OCI-LY1 (cell line): ENCODE measurements at regions not wholly inside any gene's neighbourhood (a gene's known extent, or its start where the extent isn't known, plus 50 kb on each side); places are given as distances from the start of the nearest gene placed in this dataset.

ENCODE experiments used
- H2AFZ ChIP-seq: fragments of 200-600 bp; sonication (generic), shearing (Covaris generic); 2 replicates; pipeline ENCODE4 v1.6.0; 2014; ENCODE audit warnings: antibody characterized with exemption, mild to moderate bottlenecking, low read length
- H3F3A ChIP-seq: fragments of 200-600 bp; sonication (generic), shearing (Covaris generic); 2 replicates; pipeline ENCODE4 v1.6.0; 2014; ENCODE audit warnings: mild to moderate bottlenecking, antibody characterized with exemption, low read length, moderate library complexity; ENCODE audit not compliant: insufficient read depth
- H3K27ac ChIP-seq: fragments of 200-600 bp; sonication (generic); 2 replicates; pipeline ENCODE4 v1.5.1; 2014; ENCODE audit warnings: low read length, mixed run types, mild to moderate bottlenecking, low read depth; ENCODE audit not compliant: poor library complexity, severe bottlenecking
- H3K27me3 ChIP-seq: fragments of 200-600 bp; sonication (generic); 2 replicates; pipeline ENCODE4 v1.6.0; 2014; ENCODE audit warnings: antibody characterized with exemption, mild to moderate bottlenecking, low read length, moderate library complexity; ENCODE audit not compliant: insufficient read depth
- H3K36me3 ChIP-seq: fragments of 200-600 bp; sonication (generic); 2 replicates; pipeline ENCODE4 v1.6.1; 2014; ENCODE audit warnings: mild to moderate bottlenecking, antibody characterized with exemption, low read length, moderate library complexity, mixed read lengths; ENCODE audit not compliant: insufficient read depth
- H3K4me1 ChIP-seq: fragments of 200-600 bp; sonication (generic); 2 replicates; pipeline ENCODE4 v1.5.1; 2014; ENCODE audit warnings: mild to moderate bottlenecking, low read length, moderate library complexity; ENCODE audit not compliant: insufficient read depth, severe bottlenecking
- H3K4me2 ChIP-seq: fragments of 200-600 bp; sonication (generic), shearing (Covaris generic); 2 replicates; pipeline ENCODE4 v1.6.1; 2014; ENCODE audit warnings: low read length
- H3K4me3 ChIP-seq: fragments of 200-600 bp; sonication (generic); 2 replicates; pipeline ENCODE4 v1.5.1; 2014; ENCODE audit warnings: low read length, low read depth, mild to moderate bottlenecking, mixed read lengths; ENCODE audit not compliant: poor library complexity, severe bottlenecking
- H3K79me2 ChIP-seq: fragments of 200-600 bp; shearing (Covaris generic); 2 replicates; pipeline ENCODE4 v1.6.1; 2016; ENCODE audit warnings: mixed run types, low read length, mixed read lengths; ENCODE audit not compliant: insufficient read depth
- H3K9ac ChIP-seq: fragments of 200-600 bp; sonication (generic), shearing (Covaris generic); 2 replicates; pipeline ENCODE4 v1.6.1; 2014; ENCODE audit warnings: mild to moderate bottlenecking, low read length, mixed read lengths
- H3K9me2 ChIP-seq: fragments of 200-600 bp; sonication (generic), shearing (Covaris generic); 2 replicates; pipeline ENCODE4 v1.6.1; 2014; ENCODE audit warnings: low read depth, mild to moderate bottlenecking, low read length, mixed read lengths
- H3K9me3 ChIP-seq: fragments of 200-600 bp; shearing (Covaris generic); 2 replicates; pipeline ENCODE4 v1.6.1; 2014; ENCODE audit warnings: low read length, mixed read lengths
- H4K20me1 ChIP-seq: fragments of 200-600 bp; sonication (generic), shearing (Covaris generic); 2 replicates; pipeline ENCODE4 v1.6.0; 2016; ENCODE audit warnings: mild to moderate bottlenecking, low read length; ENCODE audit not compliant: insufficient read depth
- CTCF ChIP-seq: fragments of 200-600 bp; sonication (generic), shearing (Covaris generic); IDR thresholded peaks from 2 replicates; pipeline ENCODE4 v1.5.1; 2017; ENCODE audit warnings: mild to moderate bottlenecking, antibody characterized with exemption, low read length, moderate library complexity, mixed read lengths
- EZH2 ChIP-seq: fragments of 200-600 bp; sonication (generic), shearing (Covaris generic); IDR thresholded peaks from 2 replicates; pipeline ENCODE4 v1.8.0; 2017; ENCODE audit warnings: borderline replicate concordance, mixed run types, mild to moderate bottlenecking, antibody characterized with exemption, low read length, moderate library complexity, mixed read lengths

DNA sequence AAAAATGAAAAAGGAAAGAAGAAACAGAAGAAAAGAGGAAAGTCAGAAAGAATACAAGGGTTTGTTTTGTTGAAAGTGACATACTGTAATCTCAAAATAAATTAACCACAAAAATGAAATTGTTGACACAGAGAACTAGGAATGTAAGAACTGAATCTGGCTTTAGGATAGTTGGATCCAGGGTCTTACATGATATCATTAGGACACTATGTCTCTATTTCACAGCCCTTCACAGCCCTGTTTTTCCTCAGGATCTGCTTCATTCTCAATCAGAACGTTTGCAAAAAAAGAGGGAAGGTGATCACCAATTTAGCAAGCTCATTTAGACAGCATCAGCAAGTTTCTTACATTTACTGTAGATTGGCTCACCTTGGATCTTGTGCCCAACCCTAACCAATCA, 188.5 kb upstream of the NREP start:
- Histone ChIP-seq H3K9me2 (no peaks in the 10 kb centered on the region), H3K79me2 (no peaks in the 10 kb centered on the region), H4K20me1 (no peaks in the 10 kb centered on the region), H3K27ac (no peak overlapping the region), H2AFZ (no peak overlapping the region), H3K27me3 (no peaks in the 10 kb centered on the region), H3F3A (no peaks in the 10 kb centered on the region), H3K9ac (no peak overlapping the region), H3K9me3 (no peaks in the 10 kb centered on the region), H3K4me3 (no peak overlapping the region), H3K4me1 (peaks cover 6% of the 10 kb centered on the region), H3K4me2 (no peak overlapping the region), H3K36me3 (no peaks in the 10 kb centered on the region)
- no peak for TF ChIP-seq CTCF
- no peak for TF ChIP-seq EZH2

DNA sequence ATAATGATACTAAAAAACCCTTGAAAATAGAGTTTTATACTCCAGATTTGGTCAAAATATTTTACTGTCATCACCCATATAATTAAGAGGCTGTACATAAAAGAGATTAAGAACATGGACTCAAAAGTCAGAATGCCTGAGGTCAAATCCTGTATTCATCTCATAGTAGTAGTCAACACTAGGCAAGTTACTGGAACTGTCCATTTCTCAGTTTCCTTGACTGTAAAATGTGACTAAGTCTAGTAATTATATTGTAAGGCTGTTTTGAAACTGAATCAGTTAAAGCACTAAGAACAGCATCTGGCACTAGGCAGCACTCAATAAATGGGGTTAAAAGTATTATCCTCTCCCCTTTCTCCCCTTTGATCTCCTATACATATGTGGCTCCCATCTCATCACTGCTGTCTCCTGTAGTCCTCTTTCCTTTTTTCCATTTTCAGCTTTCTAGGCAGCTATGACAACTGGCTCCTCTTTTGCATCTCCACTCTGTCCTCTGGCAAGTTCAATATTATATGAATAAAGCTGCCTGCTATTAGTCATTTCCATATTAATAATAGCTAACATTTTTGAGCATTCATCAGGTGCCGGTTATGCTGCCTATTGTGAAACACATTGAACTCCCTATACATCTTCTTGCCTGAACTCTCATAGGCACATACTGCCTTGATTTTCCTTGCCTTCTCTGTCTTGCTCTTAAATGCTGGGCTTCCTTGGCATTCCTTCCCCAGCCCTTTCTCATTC, 185.8 kb upstream of the NREP start:
- Histone ChIP-seq H3K27me3 (no peaks in the 10 kb centered on the region), H3K4me2 (no peak overlapping the region), H3F3A (no peaks in the 10 kb centered on the region), H3K27ac (no peak overlapping the region), H4K20me1 (no peaks in the 10 kb centered on the region), H3K36me3 (no peaks in the 10 kb centered on the region), H3K4me1 (peaks cover 6% of the 10 kb centered on the region), H3K79me2 (no peaks in the 10 kb centered on the region), H3K9me3 (no peaks in the 10 kb centered on the region), H2AFZ (no peak overlapping the region), H3K9ac (no peak overlapping the region), H3K9me2 (no peaks in the 10 kb centered on the region), H3K4me3 (no peak overlapping the region)
- no peak for TF ChIP-seq EZH2
- no peak for TF ChIP-seq CTCF

- no peaks in the 10 kb centered on the region for H4K20me1 ChIP-seq
- no peak overlapping the region for H3K9ac ChIP-seq
- no peaks in the 10 kb centered on the region for H3F3A ChIP-seq
- peaks cover 6% of the 10 kb centered on the region for H3K4me1 ChIP-seq
- no peaks in the 10 kb centered on the region for H3K79me2 ChIP-seq
- no peaks in the 10 kb centered on the region for H3K9me3 ChIP-seq
- H2AFZ ChIP-seq = no peak overlapping the region
- no peak overlapping the region for H3K4me2 ChIP-seq
- no peaks in the 10 kb centered on the region for H3K36me3 ChIP-seq
- no peak overlapping the region for H3K27ac ChIP-seq
- TF ChIP-seq CTCF (no peak), EZH2 (no peak)
- no peaks in the 10 kb centered on the region for H3K9me2 ChIP-seq
- H3K4me3 ChIP-seq = no peak overlapping the region
- no peaks in the 10 kb centered on the region for H3K27me3 ChIP-seq
Observed at GRCh38 chr5:111942201-111942600, 185.2 kb upstream of the NREP start.
